ENCODE measurements at regions not wholly inside any gene's neighbourhood (a gene's known extent, or its start where the extent isn't known, plus 50 kb on each side); places are given as distances from the start of the nearest gene placed in this dataset.

GRCh38 chr4:4772534-4772933 is 86.9 kb upstream of the MSX1 start:
- 67 to 70% methylated on average over 6 of the region's 6 CpGs for WGBS, 2 experiments (ENCODE audit: low coverage in 1 of 2, low lambda C conversion rate in 2 of 2, missing lambda C conversion rate in 2 of 2)
- TF ChIP-seq EZH2phosphoT487 (IDR thresholded peaks at IDR 0.05; ENCODE audit: insufficient read depth, low read depth) = no peak
- no peaks in the 10 kb centered on the region for H3K36me3 ChIP-seq (ENCODE audit: low read depth)

GRCh38 chr4:4771160-4771559 is 88.3 kb upstream of the MSX1 start:
- no peak for DNase-seq
- H3K79me2 ChIP-seq (ENCODE audit: insufficient read depth) = no peaks in the 10 kb centered on the region
- H2AFZ ChIP-seq = no peak overlapping the region
- H3F3A ChIP-seq (ENCODE audit: insufficient read depth) = no peaks in the 10 kb centered on the region
- H3K4me1 ChIP-seq (ENCODE audit: insufficient read depth) = no peaks in the 10 kb centered on the region
- no peaks in the 10 kb centered on the region for H3K9me3 ChIP-seq (ENCODE audit: low read depth)
- no peak for TF ChIP-seq EZH2phosphoT487 (IDR thresholded peaks at IDR 0.05; ENCODE audit: insufficient read depth, low read depth)
- TF ChIP-seq EZH2 (IDR thresholded peaks at IDR 0.05; ENCODE audit: insufficient read depth, poor library complexity, severe bottlenecking) = no peak
- no peak overlapping the region for H3K4me3 ChIP-seq
- no peaks in the 10 kb centered on the region for H3K27me3 ChIP-seq (replicated peaks; ENCODE audit: insufficient read depth)
- no peaks in the 10 kb centered on the region for H3K36me3 ChIP-seq (ENCODE audit: low read depth)
- no peaks in the 10 kb centered on the region for H4K20me1 ChIP-seq (ENCODE audit: insufficient read depth)
- no peak overlapping the region for H3K9ac ChIP-seq
- in situ Hi-C loops (cut with MboI) = no loop called here
- H3K27ac ChIP-seq = no peak overlapping the region
- H3K9me2 ChIP-seq (ENCODE audit: insufficient read depth) = no peaks in the 10 kb centered on the region
- 21 to 28% methylated on average over 5 of the region's 5 CpGs for WGBS, 2 experiments (ENCODE audit: low coverage in 1 of 2, low lambda C conversion rate in 2 of 2, missing lambda C conversion rate in 2 of 2)
- H3K4me2 ChIP-seq (ENCODE audit: unreplicated experiment) = no peak overlapping the region

More at GRCh38 chr4:4772534-4772933, 86.9 kb upstream of the MSX1 start:
- Histone ChIP-seq H3K9me3 (ENCODE audit: low read depth) (no peaks in the 10 kb centered on the region), H3K27me3 (replicated peaks; ENCODE audit: insufficient read depth) (no peaks in the 10 kb centered on the region), H3F3A (ENCODE audit: insufficient read depth) (no peaks in the 10 kb centered on the region), H3K4me1 (ENCODE audit: insufficient read depth) (no peaks in the 10 kb centered on the region), H3K9me2 (ENCODE audit: insufficient read depth) (no peaks in the 10 kb centered on the region), H3K79me2 (ENCODE audit: insufficient read depth) (no peaks in the 10 kb centered on the region), H2AFZ (no peak overlapping the region), H3K4me2 (ENCODE audit: unreplicated experiment) (no peak overlapping the region), H4K20me1 (ENCODE audit: insufficient read depth) (no peaks in the 10 kb centered on the region), H3K27ac (no peak overlapping the region), H3K9ac (no peak overlapping the region), H3K4me3 (no peak overlapping the region)
- DNase-seq = no peak
- in situ Hi-C loops (cut with MboI) = no loop called here

GRCh38 chr4:4770610-4771009 is 88.9 kb upstream of the MSX1 start:
- no peak overlapping the region for H3K4me2 ChIP-seq (ENCODE audit: unreplicated experiment)
- no peaks in the 10 kb centered on the region for H3K27me3 ChIP-seq (replicated peaks; ENCODE audit: insufficient read depth)
- in situ Hi-C loops (cut with MboI) = no loop called here
- no peak for DNase-seq
- WGBS, 2 experiments (ENCODE audit: low coverage in 1 of 2, low lambda C conversion rate in 2 of 2, missing lambda C conversion rate in 2 of 2) = 81 to 85% methylated on average over 8 of the region's 8 CpGs
- no peaks in the 10 kb centered on the region for H3K36me3 ChIP-seq (ENCODE audit: low read depth)
- no peak overlapping the region for H3K4me3 ChIP-seq
- no peaks in the 10 kb centered on the region for H3K79me2 ChIP-seq (ENCODE audit: insufficient read depth)
- no peak overlapping the region for H2AFZ ChIP-seq
- H3F3A ChIP-seq (ENCODE audit: insufficient read depth) = no peaks in the 10 kb centered on the region
- H4K20me1 ChIP-seq (ENCODE audit: insufficient read depth) = no peaks in the 10 kb centered on the region
- TF ChIP-seq EZH2 (IDR thresholded peaks at IDR 0.05; ENCODE audit: insufficient read depth, poor library complexity, severe bottlenecking) (no peak), EZH2phosphoT487 (IDR thresholded peaks at IDR 0.05; ENCODE audit: insufficient read depth, low read depth) (no peak)
- H3K9me2 ChIP-seq (ENCODE audit: insufficient read depth) = no peaks in the 10 kb centered on the region
- no peak overlapping the region for H3K27ac ChIP-seq
- no peak overlapping the region for H3K9ac ChIP-seq
- H3K9me3 ChIP-seq (ENCODE audit: low read depth) = no peaks in the 10 kb centered on the region
- H3K4me1 ChIP-seq (ENCODE audit: insufficient read depth) = no peaks in the 10 kb centered on the region

- in situ Hi-C loops (cut with MboI) = no loop called here
- Histone ChIP-seq H3K9ac (no peak overlapping the region), H3K27ac (no peak overlapping the region)
These were observed 92.9 kb upstream of the MSX1 start for GRCh38 chr4:4766564-4766963.

GRCh38 chr4:4765811-4766210 is 93.7 kb upstream of the MSX1 start:
- H2AFZ ChIP-seq = no peak overlapping the region
- no peak for DNase-seq

More at GRCh38 chr4:4766564-4766963, 92.9 kb upstream of the MSX1 start:
- Histone ChIP-seq H3K4me1 (ENCODE audit: insufficient read depth) (peaks cover 11% of the 10 kb centered on the region; the same call in 1 of the 2 replicates), H3K4me3 (no peak overlapping the region), H3K9me3 (ENCODE audit: low read depth) (no peaks in the 10 kb centered on the region), H3K79me2 (ENCODE audit: insufficient read depth) (no peaks in the 10 kb centered on the region), H3K36me3 (ENCODE audit: low read depth) (no peaks in the 10 kb centered on the region), H3K4me2 (ENCODE audit: unreplicated experiment) (no peak overlapping the region), H3K9me2 (ENCODE audit: insufficient read depth) (no peaks in the 10 kb centered on the region), H4K20me1 (ENCODE audit: insufficient read depth) (no peaks in the 10 kb centered on the region), H3K27me3 (replicated peaks; ENCODE audit: insufficient read depth) (no peaks in the 10 kb centered on the region), H3F3A (ENCODE audit: insufficient read depth) (no peaks in the 10 kb centered on the region), H2AFZ (no peak overlapping the region)
- DNase-seq = no peak
- TF ChIP-seq EZH2phosphoT487 (IDR thresholded peaks at IDR 0.05; ENCODE audit: insufficient read depth, low read depth) (no peak), EZH2 (IDR thresholded peaks at IDR 0.05; ENCODE audit: insufficient read depth, poor library complexity, severe bottlenecking) (no peak)
- WGBS, 2 experiments (ENCODE audit: low coverage in 1 of 2, low lambda C conversion rate in 2 of 2, missing lambda C conversion rate in 2 of 2) = 82 to 90% methylated on average over 5 of the region's 5 CpGs

More at GRCh38 chr4:4765811-4766210, 93.7 kb upstream of the MSX1 start:
- Histone ChIP-seq H3K9me2 (ENCODE audit: insufficient read depth) (no peaks in the 10 kb centered on the region), H3K9me3 (ENCODE audit: low read depth) (no peaks in the 10 kb centered on the region), H3K9ac (no peak overlapping the region), H3K27ac (no peak overlapping the region), H3K79me2 (ENCODE audit: insufficient read depth) (no peaks in the 10 kb centered on the region), H3K27me3 (replicated peaks; ENCODE audit: insufficient read depth) (no peaks in the 10 kb centered on the region), H3K36me3 (ENCODE audit: low read depth) (no peaks in the 10 kb centered on the region), H3K4me2 (ENCODE audit: unreplicated experiment) (no peak overlapping the region), H3K4me1 (ENCODE audit: insufficient read depth) (peaks cover 11% of the 10 kb centered on the region; the same call in 1 of the 2 replicates), H3F3A (ENCODE audit: insufficient read depth) (no peaks in the 10 kb centered on the region), H4K20me1 (ENCODE audit: insufficient read depth) (no peaks in the 10 kb centered on the region), H3K4me3 (no peak overlapping the region)
- in situ Hi-C loops (cut with MboI) = no loop called here
- WGBS, 2 experiments (ENCODE audit: low coverage in 1 of 2, low lambda C conversion rate in 2 of 2, missing lambda C conversion rate in 2 of 2) = 77 to 81% methylated on average over 9 of the region's 9 CpGs
- TF ChIP-seq EZH2 (IDR thresholded peaks at IDR 0.05; ENCODE audit: insufficient read depth, poor library complexity, severe bottlenecking) (no peak), EZH2phosphoT487 (IDR thresholded peaks at IDR 0.05; ENCODE audit: insufficient read depth, low read depth) (no peak)

Data from GM23248 (cell line).